Erythroblast (primary cell): ENCODE measurements at regions not wholly inside any gene's neighbourhood (a gene's known extent, or its start where the extent isn't known, plus 50 kb on each side); places are given as distances from the start of the nearest gene placed in this dataset.

Experiments used
- GATA1 ChIP-seq: IDR thresholded peaks from 2 replicates; pipeline ENCODE4 v1.6.1; 2011; ENCODE audit warnings: low read depth, mild to moderate bottlenecking, control low read depth, low read length, moderate library complexity
- POLR2A ChIP-seq: IDR thresholded peaks from 2 replicates; pipeline ENCODE4 v1.6.1; 2011; ENCODE audit warnings: mild to moderate bottlenecking, low read length

GRCh38 chr2:235421618-235422017 lies 72.2 kb upstream of the AGAP1 start:
- TF ChIP-seq POLR2A = no peak
- no peak for TF ChIP-seq GATA1
